NB4 (cell line): ENCODE measurements at regions not wholly inside any gene's neighbourhood (a gene's known extent, or its start where the extent isn't known, plus 50 kb on each side); places are given as distances from the start of the nearest gene placed in this dataset.

Source experiments
- CTCF ChIP-seq: IDR thresholded peaks from one replicate; pipeline ENCODE4 v1.5.1; 2012; ENCODE audit warnings: low read depth, low read length
- MYC ChIP-seq: IDR thresholded peaks from 2 replicates; pipeline ENCODE4 v1.6.1; 2011; ENCODE audit warnings: low read depth, low read length
- POLR2A ChIP-seq: IDR thresholded peaks from 2 replicates; pipeline ENCODE4 v1.6.1; 2011; ENCODE audit warnings: mild to moderate bottlenecking; ENCODE audit not compliant: insufficient read length; ENCODE audit errors: extremely low read depth

DNA sequence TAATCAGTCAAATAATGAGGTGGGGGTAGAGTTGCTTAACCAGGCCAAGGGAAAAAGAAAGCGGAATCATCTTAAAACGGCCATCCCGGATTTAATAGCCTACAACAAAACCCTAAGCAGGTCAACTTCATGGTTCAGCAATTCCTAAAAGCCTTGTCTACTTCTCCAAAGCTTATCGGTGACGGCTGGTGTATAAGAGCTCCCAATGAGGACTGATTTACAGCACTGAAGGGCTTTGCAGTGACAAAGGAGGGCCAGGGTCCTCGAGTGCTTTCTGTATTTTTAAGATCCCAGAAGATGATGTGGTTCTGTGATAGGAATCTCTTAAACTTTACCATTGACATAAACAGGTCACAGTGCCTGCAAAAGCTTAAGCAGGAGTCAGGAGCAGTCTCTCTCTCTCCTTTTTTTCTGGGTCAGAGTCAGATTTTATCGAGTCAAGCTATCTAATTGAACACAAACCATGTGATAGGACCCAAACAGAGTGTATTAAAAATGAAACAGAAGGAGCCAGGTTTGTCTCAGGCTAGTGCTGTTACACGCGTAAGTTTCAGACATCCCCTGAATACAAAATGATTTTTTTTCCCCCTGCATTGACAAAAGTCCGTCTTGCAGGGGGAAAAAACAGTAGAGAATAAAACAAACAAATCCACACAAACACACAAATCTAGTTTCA, 663.6 kb upstream of the ZNF608 start:
- TF ChIP-seq POLR2A (no peak), CTCF (no peak), MYC (no peak)
